HCT116 (cell line): ENCODE measurements at regions not wholly inside any gene's neighbourhood (a gene's known extent, or its start where the extent isn't known, plus 50 kb on each side); places are given as distances from the start of the nearest gene placed in this dataset.

Experiments
- ATAC-seq: fragments of 200-7000 bp; cut with Tn5 transposase; 2 replicates; pipeline ENCODE4 v1.9.1; 2020; ENCODE audit warnings: mild to moderate bottlenecking, moderate library complexity
- BruUV-seq: library from RNA; stranded (reverse); fragments of 400-500 nt; replicated peaks from 2 replicates; lab custom pipeline; 2021; lab: Mats Ljungman, UMichigan
- CTCF ChIA-PET: fragments of 300-600 bp; sonication (Branson Sonifier 250); formaldehyde crosslinking; loops from one replicate; lab custom pipeline; 2021; ENCODE audit warnings: antibody characterized with exemption; lab: Charles Lee
- POLR2A ChIA-PET: fragments of 300-600, 350-600 bp; sonication (Branson Sonifier 250); formaldehyde crosslinking; loops from one replicate; lab custom pipeline; 2021; ENCODE audit warnings: antibody characterized with exemption; lab: Charles Lee
- RAD21 ChIA-PET, 2 experiments: fragments of 300-600 bp; sonication (Branson Sonifier 250); formaldehyde crosslinking; loops; one replicate each; lab custom pipeline; 2023; ENCODE audit warnings: low total read pairs in 2 of 2; ENCODE audit not compliant: uncharacterized antibody in 2 of 2, unreplicated experiment in 2 of 2, low non-redundant PET in 1 of 2; lab: Charles Lee
- DNase-seq: peaks from one replicate; pipeline ENCODE4 v3.0.0-alpha.2; 2010; ENCODE audit warnings: low read depth, low spot score
- H2AFZ ChIP-seq: fragments of 200-600 bp; shearing (Covaris generic), sonication (generic); 2 replicates; pipeline ENCODE4 v1.6.1; 2017; ENCODE audit warnings: low read depth, mixed run types, mixed read lengths, antibody characterized with exemption, low read length; ENCODE audit not compliant: poor library complexity, severe bottlenecking
- H3K27ac ChIP-seq: 2 replicates; pipeline ENCODE4 v1.5.1; 2012; ENCODE audit warnings: low read depth, low read length
- H3K27me3 ChIP-seq: fragments of 200-600 bp; sonication (generic); 2 replicates; pipeline ENCODE4 v1.6.1; 2016; ENCODE audit warnings: mixed run types, low read length, mixed read lengths; ENCODE audit not compliant: insufficient read depth
- H3K36me3 ChIP-seq, 2 experiments: fragments of 200-500 bp in 1 of 2; fragments of 200-600 bp in 1 of 2; sonication (Bioruptor generic) in 1 of 2; sonication (generic) in 1 of 2; 2 replicates each; pipeline versions ENCODE4 v1.5.1 to v1.6.1; 2014 to 2016; ENCODE audit warnings: low read length in 2 of 2, inconsistent platforms in 1 of 2, mixed read lengths in 1 of 2, mixed run types in 1 of 2; ENCODE audit not compliant: insufficient read depth in 2 of 2, control insufficient read depth in 1 of 2
- H3K4me1 ChIP-seq, 2 experiments: fragments of 200-600 bp in 1 of 2; sonication (generic) in 1 of 2; 2 replicates each; pipeline versions ENCODE4 v1.5.1 to v1.6.1; 2012 to 2017; ENCODE audit warnings: low read length in 2 of 2, inconsistent platforms in 1 of 2, mild to moderate bottlenecking in 1 of 2, mixed read lengths in 1 of 2, mixed run types in 1 of 2, moderate library complexity in 1 of 2; ENCODE audit not compliant: insufficient read depth in 2 of 2, control insufficient read depth in 1 of 2
- H3K4me2 ChIP-seq: fragments of 200-600 bp; sonication (generic); 2 replicates; pipeline ENCODE4 v1.6.1; 2017; ENCODE audit warnings: mixed run types, low read length, mixed read lengths
- H3K4me3 ChIP-seq, 2 experiments: fragments of 200-600 bp in 1 of 2; sonication (generic) in 1 of 2; replicated peaks in 1 of 2; 2 replicates each; pipeline ENCODE4 v1.5.1; 2011 to 2016; ENCODE audit warnings: low read length in 2 of 2, control low read depth in 1 of 2, low read depth in 1 of 2, mild to moderate bottlenecking in 1 of 2, mixed read lengths in 1 of 2, mixed run types in 1 of 2
- H3K79me2 ChIP-seq: fragments of 200-600 bp; sonication (generic); 2 replicates; pipeline ENCODE4 v1.6.1; 2017; ENCODE audit warnings: mild to moderate bottlenecking, mixed run types, low read length, moderate library complexity, mixed read lengths; ENCODE audit not compliant: insufficient read depth
- H3K9ac ChIP-seq: fragments of 200-600 bp; sonication (generic); 2 replicates; pipeline ENCODE4 v1.6.1; 2016; ENCODE audit warnings: low read length, mixed read lengths
- H3K9me2 ChIP-seq: fragments of 200-600 bp; sonication (generic), shearing (Covaris generic); 2 replicates; pipeline ENCODE4 v1.6.1; 2017; ENCODE audit warnings: mixed run types, mild to moderate bottlenecking, moderate library complexity; ENCODE audit not compliant: insufficient read depth
- H3K9me3 ChIP-seq, 2 experiments: fragments of 200-500 bp in 1 of 2; fragments of 200-600 bp in 1 of 2; sonication (Bioruptor generic) in 1 of 2; sonication (generic) in 1 of 2; 2 replicates each; pipeline ENCODE4 v1.6.1; 2014 to 2017; ENCODE audit warnings: low read length in 2 of 2, mixed read lengths in 2 of 2, inconsistent platforms in 1 of 2, low read depth in 1 of 2, mild to moderate bottlenecking in 1 of 2, mixed run types in 1 of 2, moderate library complexity in 1 of 2; ENCODE audit not compliant: control insufficient read depth in 1 of 2, insufficient read depth in 1 of 2
- H4K20me1 ChIP-seq: fragments of 200-600 bp; sonication (generic), shearing (Covaris generic); 2 replicates; pipeline ENCODE4 v1.6.1; 2017; ENCODE audit warnings: mixed run types, mild to moderate bottlenecking, moderate library complexity; ENCODE audit not compliant: insufficient read depth
- EZH2phosphoT487 ChIP-seq: fragments of 200-600 bp; IDR thresholded peaks from 2 replicates; pipeline ENCODE4 v1.6.1; 2018; ENCODE audit warnings: antibody characterized with exemption, borderline replicate concordance
- POLR2A ChIP-seq: IDR thresholded peaks from 2 replicates; pipeline ENCODE4 v1.7.0; 2011; ENCODE audit warnings: borderline replicate concordance; ENCODE audit not compliant: insufficient read depth, insufficient read length; ENCODE audit errors: extremely low read depth
- intact Hi-C: fragments of 100-400 bp; cut with micrococcal nuclease; formaldehyde crosslinking; loops from 2 replicates; pipeline ENCODE4 v1.10.0; 2022
- TF ChIP-seq, protein P1 (sequence below): IDR thresholded peaks from 2 replicates; pipeline ENCODE4 v1.6.1; 2012; ENCODE audit warnings: low read depth
- TF ChIP-seq, protein P2 (sequence below): IDR thresholded peaks from 2 replicates; pipeline ENCODE4 v1.6.1; 2011; ENCODE audit warnings: mild to moderate bottlenecking, low read length, moderate library complexity; ENCODE audit not compliant: insufficient replicate concordance; ENCODE audit errors: extremely low read depth
- TF ChIP-seq, protein P3 (sequence below), 3 experiments: fragments of 200-600 bp in 1 of 3; sonication (generic) in 1 of 3; IDR thresholded peaks in 2 of 3; conservative IDR thresholded peaks in 1 of 3; 2 replicates each; pipeline ENCODE4 v1.5.1; 2012 to 2017; ENCODE audit warnings: low read depth in 2 of 3, low read length in 2 of 3, antibody characterized with exemption in 1 of 3, borderline replicate concordance in 1 of 3, control low read depth in 1 of 3, mild to moderate bottlenecking in 1 of 3, mixed read lengths in 1 of 3, mixed run types in 1 of 3, moderate library complexity in 1 of 3; ENCODE audit not compliant: insufficient read depth in 1 of 3

DNA sequence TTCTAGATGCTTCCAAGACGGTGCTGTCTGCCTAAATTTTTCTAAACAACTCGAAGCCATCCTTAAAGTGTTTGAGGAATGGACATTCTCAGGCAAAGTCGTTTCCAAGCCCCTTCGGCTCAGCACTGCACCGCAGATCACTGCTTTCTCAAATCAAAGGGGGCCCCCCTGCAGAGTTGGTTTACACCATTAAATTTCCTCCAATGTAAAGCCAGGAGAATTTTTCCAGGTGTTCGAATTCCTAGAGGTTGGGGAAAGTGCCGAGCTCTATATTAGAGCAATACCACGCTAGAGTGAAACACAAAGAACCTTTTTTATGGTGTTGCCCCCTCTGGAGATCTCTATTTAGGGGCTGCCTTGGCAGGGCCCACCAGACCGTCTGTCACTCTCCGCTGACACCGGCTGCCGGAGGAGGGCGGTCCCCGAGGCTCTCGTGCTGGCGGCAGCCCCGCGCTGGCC is 277.9 kb upstream of the NR2F2 start:
- H3K79me2 ChIP-seq = no peaks in the 10 kb centered on the region
- peak overlapping the region; percentile 64 for H3K4me2 ChIP-seq
- ChIA-PET RAD21 (interaction anchor here in 1 of 2 experiments (0.7 kb wide), 1 partner anchor 274 kb away, joined by 4 read pairs; no protein-coding TSS in a partner anchor), CTCF (interaction anchor here (1.5 to 1.6 kb wide), 2 partner anchors 9 to 275 kb away, joined by 4 to 5 read pairs; no protein-coding TSS in a partner anchor), POLR2A (no interaction called here)
- H3K4me3 ChIP-seq = peak overlapping the region; percentile 19 to 39
- H3K4me1 ChIP-seq = peaks cover 17 to 25% of the 10 kb centered on the region in 2 experiments; a peak in 3 of 4 replicates
- H4K20me1 ChIP-seq = no peaks in the 10 kb centered on the region
- no peaks in the 10 kb centered on the region for H3K27me3 ChIP-seq
- H3K9me3 ChIP-seq = no peaks in the 10 kb centered on the region
- ATAC-seq (peak; percentile 69; the same call in 1 of the 2 replicates), DNase-seq (no peak)
- peak overlapping the region; percentile 20; the same call in 1 of the 2 replicates for H3K27ac ChIP-seq
- H3K9ac ChIP-seq = peak overlapping the region; percentile 29
- no peaks in the 10 kb centered on the region for H3K9me2 ChIP-seq
- no peaks in the 10 kb centered on the region for H3K36me3 ChIP-seq
- H2AFZ ChIP-seq = peak overlapping the region; percentile 94
- TF ChIP-seq, protein P1, sequence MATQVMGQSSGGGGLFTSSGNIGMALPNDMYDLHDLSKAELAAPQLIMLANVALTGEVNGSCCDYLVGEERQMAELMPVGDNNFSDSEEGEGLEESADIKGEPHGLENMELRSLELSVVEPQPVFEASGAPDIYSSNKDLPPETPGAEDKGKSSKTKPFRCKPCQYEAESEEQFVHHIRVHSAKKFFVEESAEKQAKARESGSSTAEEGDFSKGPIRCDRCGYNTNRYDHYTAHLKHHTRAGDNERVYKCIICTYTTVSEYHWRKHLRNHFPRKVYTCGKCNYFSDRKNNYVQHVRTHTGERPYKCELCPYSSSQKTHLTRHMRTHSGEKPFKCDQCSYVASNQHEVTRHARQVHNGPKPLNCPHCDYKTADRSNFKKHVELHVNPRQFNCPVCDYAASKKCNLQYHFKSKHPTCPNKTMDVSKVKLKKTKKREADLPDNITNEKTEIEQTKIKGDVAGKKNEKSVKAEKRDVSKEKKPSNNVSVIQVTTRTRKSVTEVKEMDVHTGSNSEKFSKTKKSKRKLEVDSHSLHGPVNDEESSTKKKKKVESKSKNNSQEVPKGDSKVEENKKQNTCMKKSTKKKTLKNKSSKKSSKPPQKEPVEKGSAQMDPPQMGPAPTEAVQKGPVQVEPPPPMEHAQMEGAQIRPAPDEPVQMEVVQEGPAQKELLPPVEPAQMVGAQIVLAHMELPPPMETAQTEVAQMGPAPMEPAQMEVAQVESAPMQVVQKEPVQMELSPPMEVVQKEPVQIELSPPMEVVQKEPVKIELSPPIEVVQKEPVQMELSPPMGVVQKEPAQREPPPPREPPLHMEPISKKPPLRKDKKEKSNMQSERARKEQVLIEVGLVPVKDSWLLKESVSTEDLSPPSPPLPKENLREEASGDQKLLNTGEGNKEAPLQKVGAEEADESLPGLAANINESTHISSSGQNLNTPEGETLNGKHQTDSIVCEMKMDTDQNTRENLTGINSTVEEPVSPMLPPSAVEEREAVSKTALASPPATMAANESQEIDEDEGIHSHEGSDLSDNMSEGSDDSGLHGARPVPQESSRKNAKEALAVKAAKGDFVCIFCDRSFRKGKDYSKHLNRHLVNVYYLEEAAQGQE = no peak
- TF ChIP-seq, protein P2, sequence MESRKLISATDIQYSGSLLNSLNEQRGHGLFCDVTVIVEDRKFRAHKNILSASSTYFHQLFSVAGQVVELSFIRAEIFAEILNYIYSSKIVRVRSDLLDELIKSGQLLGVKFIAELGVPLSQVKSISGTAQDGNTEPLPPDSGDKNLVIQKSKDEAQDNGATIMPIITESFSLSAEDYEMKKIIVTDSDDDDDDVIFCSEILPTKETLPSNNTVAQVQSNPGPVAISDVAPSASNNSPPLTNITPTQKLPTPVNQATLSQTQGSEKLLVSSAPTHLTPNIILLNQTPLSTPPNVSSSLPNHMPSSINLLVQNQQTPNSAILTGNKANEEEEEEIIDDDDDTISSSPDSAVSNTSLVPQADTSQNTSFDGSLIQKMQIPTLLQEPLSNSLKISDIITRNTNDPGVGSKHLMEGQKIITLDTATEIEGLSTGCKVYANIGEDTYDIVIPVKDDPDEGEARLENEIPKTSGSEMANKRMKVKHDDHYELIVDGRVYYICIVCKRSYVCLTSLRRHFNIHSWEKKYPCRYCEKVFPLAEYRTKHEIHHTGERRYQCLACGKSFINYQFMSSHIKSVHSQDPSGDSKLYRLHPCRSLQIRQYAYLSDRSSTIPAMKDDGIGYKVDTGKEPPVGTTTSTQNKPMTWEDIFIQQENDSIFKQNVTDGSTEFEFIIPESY = no peak
- TF ChIP-seq, protein P3, sequence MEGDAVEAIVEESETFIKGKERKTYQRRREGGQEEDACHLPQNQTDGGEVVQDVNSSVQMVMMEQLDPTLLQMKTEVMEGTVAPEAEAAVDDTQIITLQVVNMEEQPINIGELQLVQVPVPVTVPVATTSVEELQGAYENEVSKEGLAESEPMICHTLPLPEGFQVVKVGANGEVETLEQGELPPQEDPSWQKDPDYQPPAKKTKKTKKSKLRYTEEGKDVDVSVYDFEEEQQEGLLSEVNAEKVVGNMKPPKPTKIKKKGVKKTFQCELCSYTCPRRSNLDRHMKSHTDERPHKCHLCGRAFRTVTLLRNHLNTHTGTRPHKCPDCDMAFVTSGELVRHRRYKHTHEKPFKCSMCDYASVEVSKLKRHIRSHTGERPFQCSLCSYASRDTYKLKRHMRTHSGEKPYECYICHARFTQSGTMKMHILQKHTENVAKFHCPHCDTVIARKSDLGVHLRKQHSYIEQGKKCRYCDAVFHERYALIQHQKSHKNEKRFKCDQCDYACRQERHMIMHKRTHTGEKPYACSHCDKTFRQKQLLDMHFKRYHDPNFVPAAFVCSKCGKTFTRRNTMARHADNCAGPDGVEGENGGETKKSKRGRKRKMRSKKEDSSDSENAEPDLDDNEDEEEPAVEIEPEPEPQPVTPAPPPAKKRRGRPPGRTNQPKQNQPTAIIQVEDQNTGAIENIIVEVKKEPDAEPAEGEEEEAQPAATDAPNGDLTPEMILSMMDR (IDR thresholded peaks at IDR 0.05 in 2 of 3, conservative IDR thresholded peaks at IDR 0.05 in 1 of 3; ENCODE audit: borderline replicate concordance in 1 of 3, insufficient read depth in 1 of 3, low read depth in 2 of 3, low read length in 2 of 3) = no peak
- TF ChIP-seq POLR2A (no peak), EZH2phosphoT487 (no peak)
- intact Hi-C loops = loop anchor here (5.0 kb wide), 1 partner anchor 275 kb away; no protein-coding TSS in a partner anchor
- BruUV-seq = no TSS peak
